ENCODE measurements at regions not wholly inside any gene's neighbourhood (a gene's known extent, or its start where the extent isn't known, plus 50 kb on each side); places are given as distances from the start of the nearest gene placed in this dataset.

DNA sequence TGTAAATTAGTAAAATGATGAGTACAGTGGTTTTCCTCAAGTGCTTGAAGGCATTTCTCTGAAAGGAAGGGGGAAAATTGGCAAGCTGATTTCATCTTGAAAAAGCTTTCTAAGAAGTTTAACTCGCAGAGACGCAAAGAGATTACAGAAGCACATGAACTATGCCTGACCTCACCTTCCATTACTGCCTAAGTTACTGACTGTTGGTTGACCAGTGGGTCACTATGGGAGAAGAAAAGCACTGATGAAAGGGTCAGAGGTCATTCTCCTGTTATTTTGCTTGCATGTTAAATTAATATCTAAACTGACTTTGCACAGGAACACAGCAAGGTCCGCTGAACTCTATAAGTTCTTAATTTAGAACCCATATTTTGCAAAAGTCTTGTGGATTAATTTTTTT, 225.6 kb downstream of the ARL4A start:
- TF ChIP-seq ZNF274 (IDR thresholded peaks at IDR 0.05; ENCODE audit: low read depth, low read length) (no peak), YY1 (IDR thresholded peaks at IDR 0.05; ENCODE audit: insufficient read depth, insufficient read length) (no peak)
